Subcutaneous abdominal adipose tissue (tissue), 5 donors: ENCODE measurements at regions not wholly inside any gene's neighbourhood (a gene's known extent, or its start where the extent isn't known, plus 50 kb on each side); places are given as distances from the start of the nearest gene placed in this dataset.

Experiments
- H3K27ac ChIP-seq: one replicate; pipeline ENCODE4 v1.7.0; 2013; ENCODE audit warnings: low read depth, mild to moderate bottlenecking, inconsistent platforms, low read length, moderate library complexity
- H3K27me3 ChIP-seq, 5 donors: one replicate each; pipeline ENCODE4 v1.7.0; 2013; ENCODE audit warnings: low read length in 5 of 5, inconsistent platforms in 1 of 5; ENCODE audit not compliant: control insufficient read depth in 5 of 5, insufficient read depth in 4 of 5
- H3K36me3 ChIP-seq, 5 donors: one replicate each; pipeline ENCODE4 v1.7.0; 2013; ENCODE audit warnings: low read length in 5 of 5; ENCODE audit not compliant: control insufficient read depth in 5 of 5, insufficient read depth in 5 of 5
- H3K4me1 ChIP-seq, 5 donors: one replicate each; pipeline ENCODE4 v1.7.0; 2013; ENCODE audit warnings: low read length in 5 of 5, mild to moderate bottlenecking in 3 of 5, moderate library complexity in 1 of 5; ENCODE audit not compliant: control insufficient read depth in 5 of 5, insufficient read depth in 5 of 5
- H3K4me3 ChIP-seq, 5 donors: one replicate each; pipeline ENCODE4 v1.7.0; 2013; ENCODE audit warnings: low read length in 5 of 5, low read depth in 1 of 5
- H3K9ac ChIP-seq, 5 donors: one replicate each; pipeline ENCODE4 v1.7.0; 2013; ENCODE audit warnings: low read length in 5 of 5, mild to moderate bottlenecking in 4 of 5, moderate library complexity in 3 of 5
- H3K9me3 ChIP-seq, 5 donors: one replicate each; pipeline ENCODE4 v1.7.0; 2013; ENCODE audit warnings: low read length in 5 of 5; ENCODE audit not compliant: control insufficient read depth in 5 of 5
- donor health status: healthy.
- donor health status: healthy.
- donor health status: healthy.
- donor health status: healthy.
- donor health status: healthy.

DNA sequence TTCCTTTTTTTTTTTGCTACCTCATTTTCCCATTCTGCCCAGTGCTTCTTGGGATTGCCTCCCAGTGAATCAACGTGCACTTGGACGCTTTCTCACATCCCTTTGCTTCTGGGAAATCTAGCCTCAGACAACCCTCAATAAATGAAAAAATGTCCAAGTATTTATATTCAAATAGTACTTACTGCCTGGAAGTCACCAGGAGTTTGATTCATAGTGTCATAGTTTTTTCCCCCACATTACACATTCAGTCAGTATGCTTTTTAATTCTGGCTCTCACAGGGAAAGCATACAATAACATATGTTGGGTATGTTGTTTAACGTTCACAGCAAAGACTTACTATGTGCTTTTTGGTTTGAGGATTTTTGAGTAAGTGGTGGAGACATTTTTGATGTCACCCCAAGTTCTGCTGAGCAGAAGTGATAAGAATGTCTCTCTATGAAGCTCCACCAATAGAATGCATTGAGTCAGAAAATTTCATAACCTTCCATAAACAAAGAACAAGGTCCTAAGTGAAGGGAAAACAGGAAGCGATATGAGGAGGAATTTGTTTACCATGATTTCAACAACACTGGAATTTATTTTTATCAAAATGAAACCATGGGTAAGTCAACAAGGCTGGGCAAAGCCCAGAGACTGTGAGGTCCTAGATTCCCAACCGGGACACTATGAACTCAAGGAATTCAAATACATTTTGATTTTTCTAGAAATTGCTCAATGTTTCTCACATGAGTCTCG is 301.2 kb upstream of the BMP2 start:
- no peaks in the 10 kb centered on the region for H3K4me1 ChIP-seq
- no peak overlapping the region for H3K27ac ChIP-seq
- H3K9me3 ChIP-seq = no peaks in the 10 kb centered on the region
- H3K9ac ChIP-seq = no peak overlapping the region
- no peaks in the 10 kb centered on the region for H3K27me3 ChIP-seq
- no peaks in the 10 kb centered on the region for H3K36me3 ChIP-seq
- H3K4me3 ChIP-seq = no peak overlapping the region

DNA sequence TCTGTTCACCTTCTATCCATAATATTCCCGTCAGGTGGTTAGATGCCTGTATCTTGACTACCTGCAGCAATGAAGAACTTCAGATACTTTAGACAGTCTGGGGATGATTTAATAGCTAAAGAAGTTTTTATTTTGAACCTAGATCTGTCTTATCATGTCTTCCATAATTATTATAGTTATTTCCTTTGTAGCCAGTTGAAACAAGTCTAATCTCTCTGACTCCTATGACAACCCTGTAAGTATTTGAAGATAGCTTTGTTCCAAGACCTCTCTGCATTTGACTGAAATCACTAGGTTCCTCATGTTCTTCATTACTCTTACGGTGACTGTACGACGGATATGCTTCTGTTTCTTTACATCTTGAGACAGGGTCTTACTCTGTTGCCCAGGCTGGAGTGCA is 316.6 kb upstream of the BMP2 start:
- no peak overlapping the region for H3K4me3 ChIP-seq
- H3K36me3 ChIP-seq = no peaks in the 10 kb centered on the region
- no peaks in the 10 kb centered on the region for H3K9me3 ChIP-seq
- H3K27ac ChIP-seq = no peak overlapping the region
- no peak overlapping the region for H3K9ac ChIP-seq
- no peaks in the 10 kb centered on the region for H3K4me1 ChIP-seq
- H3K27me3 ChIP-seq = no peaks in the 10 kb centered on the region

DNA sequence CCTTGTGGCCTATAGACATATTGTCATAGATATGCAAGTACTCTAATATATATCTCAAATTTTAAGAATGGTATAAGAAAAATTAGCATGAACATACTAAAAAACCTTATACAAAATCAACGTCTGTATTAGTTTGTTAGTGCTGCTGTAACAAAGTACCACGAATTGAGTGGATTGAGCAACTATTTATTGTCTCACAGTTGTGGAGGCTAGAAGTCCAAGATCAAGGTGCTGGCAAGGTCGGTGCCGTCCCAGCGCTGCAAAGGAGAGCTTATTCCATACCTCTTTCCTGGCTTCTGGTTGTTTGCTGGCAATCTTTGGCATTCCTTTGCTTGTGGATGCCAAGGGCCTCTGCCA is 317.6 kb upstream of the FERMT1 start:
- no peaks in the 10 kb centered on the region for H3K27me3 ChIP-seq
- no peaks in the 10 kb centered on the region for H3K36me3 ChIP-seq
- no peak overlapping the region for H3K4me3 ChIP-seq
- no peak overlapping the region for H3K27ac ChIP-seq
- H3K4me1 ChIP-seq = no peaks in the 10 kb centered on the region
- H3K9ac ChIP-seq = no peak overlapping the region
- peaks cover 0 to 2% (median 0%) of the 10 kb centered on the region in 5 donors for H3K9me3 ChIP-seq

DNA sequence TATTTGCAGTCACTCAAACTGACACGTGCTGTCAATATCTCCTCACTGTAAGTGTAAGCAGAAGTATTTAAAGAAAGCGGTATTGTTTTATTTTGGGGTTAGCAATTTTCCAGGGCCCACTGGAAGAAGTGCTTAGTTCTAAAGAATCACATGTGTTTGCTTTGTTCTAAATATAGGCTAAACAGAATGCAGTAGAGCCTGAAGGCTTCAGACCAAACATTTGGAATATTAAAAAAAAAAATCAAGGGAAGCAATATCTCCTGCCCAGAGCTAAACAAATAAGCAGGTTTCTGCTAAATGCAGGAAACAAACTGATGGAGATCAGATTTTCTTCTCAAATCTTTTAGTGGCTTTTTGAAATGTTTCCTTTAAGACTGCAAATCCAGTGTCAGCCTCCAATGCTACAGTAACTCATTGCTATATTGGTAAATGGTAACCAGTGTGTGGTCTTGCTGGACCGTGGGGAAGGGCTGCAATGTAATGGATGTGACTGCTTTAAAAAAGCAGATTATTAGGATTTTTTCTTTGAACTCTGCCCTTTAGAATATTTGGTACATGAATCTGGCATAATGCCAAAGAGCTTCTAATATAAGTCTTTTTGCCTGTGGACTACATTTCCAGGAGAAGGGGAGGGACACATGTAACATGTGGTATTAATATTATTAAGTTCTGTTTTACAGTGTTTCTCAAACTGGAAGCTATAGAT is 317.1 kb upstream of the FERMT1 start:
- Histone ChIP-seq H3K4me1 (no peaks in the 10 kb centered on the region), H3K9me3 (peaks cover 0 to 2% (median 0%) of the 10 kb centered on the region in 5 donors), H3K36me3 (no peaks in the 10 kb centered on the region), H3K4me3 (no peak overlapping the region), H3K27me3 (no peaks in the 10 kb centered on the region), H3K9ac (no peak overlapping the region), H3K27ac (no peak overlapping the region)

DNA sequence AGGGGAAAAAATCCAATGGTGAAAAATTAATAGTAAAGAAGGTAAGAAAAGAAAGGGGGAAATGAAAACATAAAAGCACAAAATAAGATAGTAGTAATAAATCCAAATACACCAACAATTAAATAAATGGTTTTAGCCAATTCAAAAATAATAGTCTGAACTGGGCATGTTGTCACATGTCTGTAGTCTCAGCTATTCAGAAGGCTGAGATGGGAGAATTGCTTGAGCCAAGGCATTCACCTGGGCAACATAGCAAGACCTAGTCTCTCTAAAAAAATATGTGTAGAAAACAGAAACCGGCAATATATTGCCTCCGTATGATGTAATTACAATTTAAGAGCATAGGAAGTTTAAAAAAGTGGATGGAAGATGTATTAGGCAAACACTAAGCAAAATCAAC is 311.3 kb upstream of the FERMT1 start:
- Histone ChIP-seq H3K4me1 (peaks cover 0 to 4% (median 0%) of the 10 kb centered on the region in 5 donors), H3K27me3 (no peaks in the 10 kb centered on the region), H3K9ac (no peak overlapping the region), H3K9me3 (peaks cover 0 to 9% (median 0%) of the 10 kb centered on the region in 5 donors), H3K36me3 (no peaks in the 10 kb centered on the region), H3K27ac (no peak overlapping the region), H3K4me3 (no peak overlapping the region)

DNA sequence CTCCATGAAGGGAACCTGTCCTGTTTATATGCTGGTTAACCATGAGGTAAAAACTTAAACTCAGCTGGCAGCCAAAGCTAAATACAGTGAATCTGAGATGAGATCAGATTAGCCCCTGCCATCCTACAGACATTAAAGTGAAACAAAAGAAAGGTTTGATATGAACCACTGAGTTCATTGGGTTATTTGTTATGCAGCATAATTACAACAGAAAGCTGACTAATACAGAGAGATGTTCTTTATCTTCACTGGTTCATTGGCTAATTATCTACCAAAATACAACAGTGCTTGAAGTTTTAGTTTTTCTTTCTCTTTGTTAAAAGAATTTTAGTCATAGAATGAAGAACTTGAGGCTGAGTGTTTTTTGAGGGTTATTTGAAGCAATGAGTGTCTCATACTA is 307.6 kb upstream of the FERMT1 start:
- Histone ChIP-seq H3K9ac (no peak overlapping the region), H3K9me3 (peaks cover 0 to 7% (median 0%) of the 10 kb centered on the region in 5 donors), H3K27ac (no peak overlapping the region), H3K4me3 (no peak overlapping the region), H3K4me1 (peaks cover 0 to 4% (median 0%) of the 10 kb centered on the region in 5 donors), H3K27me3 (no peaks in the 10 kb centered on the region), H3K36me3 (no peaks in the 10 kb centered on the region)

DNA sequence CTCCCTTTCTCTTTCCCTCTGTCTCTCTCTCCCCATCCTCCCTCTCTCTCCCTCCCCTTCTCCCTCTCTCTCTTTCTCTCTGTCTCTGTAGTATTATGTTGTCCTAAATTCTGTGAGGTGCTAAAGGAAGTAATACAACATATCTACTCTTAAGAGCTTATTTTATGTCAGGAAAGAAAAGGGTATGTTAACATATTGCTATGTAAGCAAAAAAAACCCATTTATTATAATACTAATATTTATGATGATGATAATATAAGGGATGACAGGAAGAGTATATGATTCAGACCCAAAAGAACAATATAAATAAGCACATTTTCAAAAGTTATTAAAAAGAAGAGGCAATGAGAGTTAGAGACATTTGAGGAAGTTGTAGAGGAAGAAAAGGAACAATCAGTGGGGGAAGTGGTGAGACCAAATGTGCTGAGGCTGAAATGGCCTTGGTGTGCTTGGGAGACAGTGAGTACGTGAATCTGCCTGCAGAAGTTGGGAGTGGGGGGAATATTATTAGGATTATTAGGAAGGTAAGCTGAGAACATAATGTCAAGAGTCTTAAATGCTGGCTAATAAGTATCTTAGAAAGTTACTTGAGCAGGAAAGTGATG is 303.6 kb upstream of the FERMT1 start:
- H3K4me3 ChIP-seq = no peak overlapping the region
- no peaks in the 10 kb centered on the region for H3K27me3 ChIP-seq
- no peak overlapping the region for H3K9ac ChIP-seq
- H3K36me3 ChIP-seq = no peaks in the 10 kb centered on the region
- peaks cover 0 to 7% (median 0%) of the 10 kb centered on the region in 5 donors for H3K9me3 ChIP-seq
- no peak overlapping the region for H3K27ac ChIP-seq
- H3K4me1 ChIP-seq = peaks cover 0 to under 1% (median 0%) of the 10 kb centered on the region in 5 donors

DNA sequence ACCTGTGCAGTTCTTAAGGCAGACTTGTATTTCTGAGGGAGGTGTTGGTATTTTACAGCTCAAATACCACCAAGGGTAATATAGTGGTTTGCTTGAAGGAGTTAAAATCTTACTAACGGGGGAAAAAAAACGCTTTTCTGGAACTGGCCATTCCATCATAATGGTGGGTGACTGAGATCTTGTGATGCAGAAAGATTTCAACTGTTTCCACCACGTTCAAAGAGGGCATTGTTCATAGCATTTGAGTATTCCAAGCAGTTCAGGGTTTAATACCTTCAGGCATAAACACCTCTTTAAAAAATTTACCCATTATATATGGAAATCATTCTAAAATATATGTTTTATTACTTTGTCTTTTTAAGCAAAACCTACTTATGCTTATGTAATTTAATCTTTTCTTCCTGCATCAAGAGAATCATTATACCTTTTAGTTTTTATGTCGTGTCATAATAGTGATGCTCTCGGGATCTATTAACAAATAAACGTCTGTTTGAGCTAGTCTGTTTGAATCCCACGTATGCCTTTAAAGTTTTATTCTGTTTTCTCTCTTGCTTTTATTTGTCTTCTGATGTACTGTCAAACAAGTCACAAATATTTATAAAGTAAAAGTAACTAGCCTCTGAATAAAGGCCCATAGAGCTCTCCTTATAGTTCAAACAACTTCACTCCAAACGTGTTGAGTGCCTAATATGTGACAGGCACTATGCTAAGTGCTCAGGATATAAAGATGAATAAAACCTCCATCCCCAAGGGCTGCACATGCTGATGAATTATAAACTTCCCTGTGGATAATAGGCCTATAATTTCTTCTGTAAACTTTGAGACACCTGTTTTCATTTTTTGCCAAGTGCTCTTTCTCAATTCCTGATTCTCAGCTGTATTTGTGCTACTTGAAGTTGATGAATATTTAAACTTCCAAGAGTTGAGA is 298.8 kb upstream of the FERMT1 start:
- H3K9me3 ChIP-seq = no peaks in the 10 kb centered on the region
- H3K4me3 ChIP-seq = no peak overlapping the region

DNA sequence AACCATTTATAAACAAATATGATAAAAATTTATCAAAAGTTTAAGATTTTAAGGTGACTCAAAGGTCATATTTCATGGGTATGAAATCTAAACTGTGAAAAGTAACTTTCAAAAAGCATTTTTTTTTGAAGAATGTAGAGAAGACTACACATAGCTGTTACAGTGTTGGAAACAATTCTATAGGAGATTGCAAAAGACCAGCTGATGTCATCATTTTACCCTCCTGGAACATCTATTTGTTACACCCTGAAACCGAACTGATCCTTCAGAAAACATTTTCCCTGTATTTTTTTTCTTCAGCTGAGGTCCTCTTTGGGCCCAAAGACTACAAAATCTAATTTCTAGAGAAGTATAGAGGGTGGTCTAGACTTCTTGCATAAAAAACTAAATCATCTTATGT is 297.5 kb upstream of the FERMT1 start:
- H3K27me3 ChIP-seq = no peaks in the 10 kb centered on the region
- no peaks in the 10 kb centered on the region for H3K9me3 ChIP-seq
- no peak overlapping the region for H3K9ac ChIP-seq
- no peaks in the 10 kb centered on the region for H3K4me1 ChIP-seq
- no peak overlapping the region for H3K27ac ChIP-seq
- H3K4me3 ChIP-seq = no peak overlapping the region
- no peaks in the 10 kb centered on the region for H3K36me3 ChIP-seq

More for the DNA sequence above, 298.8 kb upstream of the FERMT1 start:
- no peaks in the 10 kb centered on the region for H3K27me3 ChIP-seq
- no peaks in the 10 kb centered on the region for H3K4me1 ChIP-seq
- no peak overlapping the region for H3K27ac ChIP-seq
- H3K36me3 ChIP-seq = no peaks in the 10 kb centered on the region
- no peak overlapping the region for H3K9ac ChIP-seq
